ENCODE measurements at regions not wholly inside any gene's neighbourhood (a gene's known extent, or its start where the extent isn't known, plus 50 kb on each side); places are given as distances from the start of the nearest gene placed in this dataset.
A peak's percentile ranks its signal among the peaks of the same experiment; 100 is the strongest.

GRCh38 chr17:5695480-5695879 lies 111.2 kb upstream of the NLRP1 start:
- no peak for DNase-seq

- no peak for DNase-seq
Observed at GRCh38 chr17:5698959-5699358, 114.7 kb upstream of the NLRP1 start.

GRCh38 chr17:5699814-5700213 lies 115.5 kb upstream of the NLRP1 start:
- no peak for DNase-seq

GRCh38 chr17:5700745-5701144 lies 116.4 kb upstream of the NLRP1 start:
- DNase-seq, result no peak

GRCh38 chr17:5701381-5701780 lies 117.1 kb upstream of the NLRP1 start:
- no peak for DNase-seq

GRCh38 chr17:5702951-5703510 lies 118.7 kb upstream of the NLRP1 start:
- no peak for DNase-seq

- no peak for DNase-seq
Observed at GRCh38 chr17:5703736-5704135, 119.4 kb upstream of the NLRP1 start.

GRCh38 chr17:5705081-5705875 lies 121.0 kb upstream of the NLRP1 start:
- no peak for DNase-seq

- DNase-seq, result no peak
Observed at GRCh38 chr17:5705876-5706576, 121.7 kb upstream of the NLRP1 start.

GRCh38 chr17:5706577-5707210 lies 122.4 kb upstream of the NLRP1 start:
- DNase-seq, result peak; percentile 63

GRCh38 chr17:5707482-5707881 lies 123.2 kb upstream of the NLRP1 start:
- no peak for DNase-seq

- no peak for DNase-seq
Observed at GRCh38 chr17:5708344-5708743, 124.0 kb upstream of the NLRP1 start.

GRCh38 chr17:5711344-5711743 lies 127.0 kb upstream of the NLRP1 start:
- DNase-seq, result no peak

- no peak for DNase-seq
Observed at GRCh38 chr17:5714993-5715392, 130.7 kb upstream of the NLRP1 start.

GRCh38 chr17:5715478-5715877 lies 131.2 kb upstream of the NLRP1 start:
- DNase-seq, result no peak

GRCh38 chr17:5718726-5719125 lies 134.4 kb upstream of the NLRP1 start:
- DNase-seq, result no peak

GRCh38 chr17:5719976-5720375 lies 135.7 kb upstream of the NLRP1 start:
- DNase-seq, result no peak

- DNase-seq, result no peak
Observed at GRCh38 chr17:5730373-5730772, 146.1 kb upstream of the NLRP1 start.

- no peak for DNase-seq
Observed at GRCh38 chr17:5740937-5741336, 156.6 kb upstream of the NLRP1 start.

- DNase-seq, result no peak
Observed at GRCh38 chr17:5741810-5742209, 157.5 kb upstream of the NLRP1 start.

- DNase-seq, result no peak
Observed at GRCh38 chr17:5745111-5745813, 161.0 kb upstream of the NLRP1 start.

GRCh38 chr17:5747276-5747675 lies 163.0 kb upstream of the NLRP1 start:
- DNase-seq, result no peak

- no peak for DNase-seq
Observed at GRCh38 chr17:5747964-5748363, 163.7 kb upstream of the NLRP1 start.

Data from left hindlimb (tissue), 1 donor.